ENCODE measurements at regions not wholly inside any gene's neighbourhood (a gene's known extent, or its start where the extent isn't known, plus 50 kb on each side); places are given as distances from the start of the nearest gene placed in this dataset.

DNA sequence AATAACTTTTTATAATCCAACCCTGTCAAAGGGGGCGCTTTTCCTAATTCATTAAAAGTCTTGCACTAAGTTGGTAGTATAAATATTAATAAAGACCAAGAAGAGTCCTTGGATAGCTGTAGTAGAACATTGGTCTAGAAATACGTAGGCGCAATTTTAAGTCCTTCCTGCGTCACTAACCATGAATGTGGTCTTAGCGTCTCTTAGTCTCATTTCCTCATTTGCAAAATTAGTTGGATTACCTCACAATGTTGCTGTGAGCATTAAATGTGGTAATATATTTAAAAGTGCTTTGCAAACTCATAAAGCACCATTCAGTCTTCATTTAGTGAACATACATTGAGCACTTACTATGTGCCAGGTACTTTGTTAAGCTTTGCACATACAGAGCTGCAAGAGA, 149.7 kb downstream of the AEBP2 start:
- TF ChIP-seq POLR2A (IDR thresholded peaks at IDR 0.05; ENCODE audit: low read depth, low read length) (no peak), SMC3 (IDR thresholded peaks at IDR 0.05; ENCODE audit: low read depth, low read length) (no peak), MXI1 (IDR thresholded peaks at IDR 0.05; ENCODE audit: borderline replicate concordance, low read depth, low read length) (no peak), RAD21 (IDR thresholded peaks at IDR 0.05; ENCODE audit: low read length) (no peak), MAFK (IDR thresholded peaks at IDR 0.05; ENCODE audit: low read depth, low read length) (no peak), RFX5 (IDR thresholded peaks at IDR 0.05; ENCODE audit: low read depth, low read length) (no peak), RCOR1 (IDR thresholded peaks at IDR 0.05; ENCODE audit: insufficient replicate concordance, low read length) (no peak), CEBPB (IDR thresholded peaks at IDR 0.05; ENCODE audit: low read depth, low read length) (no peak)
- TF ChIP-seq, protein P1, sequence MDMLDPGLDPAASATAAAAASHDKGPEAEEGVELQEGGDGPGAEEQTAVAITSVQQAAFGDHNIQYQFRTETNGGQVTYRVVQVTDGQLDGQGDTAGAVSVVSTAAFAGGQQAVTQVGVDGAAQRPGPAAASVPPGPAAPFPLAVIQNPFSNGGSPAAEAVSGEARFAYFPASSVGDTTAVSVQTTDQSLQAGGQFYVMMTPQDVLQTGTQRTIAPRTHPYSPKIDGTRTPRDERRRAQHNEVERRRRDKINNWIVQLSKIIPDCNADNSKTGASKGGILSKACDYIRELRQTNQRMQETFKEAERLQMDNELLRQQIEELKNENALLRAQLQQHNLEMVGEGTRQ (IDR thresholded peaks at IDR 0.05; ENCODE audit: low read depth, low read length) = no peak
- TF ChIP-seq, protein P2, sequence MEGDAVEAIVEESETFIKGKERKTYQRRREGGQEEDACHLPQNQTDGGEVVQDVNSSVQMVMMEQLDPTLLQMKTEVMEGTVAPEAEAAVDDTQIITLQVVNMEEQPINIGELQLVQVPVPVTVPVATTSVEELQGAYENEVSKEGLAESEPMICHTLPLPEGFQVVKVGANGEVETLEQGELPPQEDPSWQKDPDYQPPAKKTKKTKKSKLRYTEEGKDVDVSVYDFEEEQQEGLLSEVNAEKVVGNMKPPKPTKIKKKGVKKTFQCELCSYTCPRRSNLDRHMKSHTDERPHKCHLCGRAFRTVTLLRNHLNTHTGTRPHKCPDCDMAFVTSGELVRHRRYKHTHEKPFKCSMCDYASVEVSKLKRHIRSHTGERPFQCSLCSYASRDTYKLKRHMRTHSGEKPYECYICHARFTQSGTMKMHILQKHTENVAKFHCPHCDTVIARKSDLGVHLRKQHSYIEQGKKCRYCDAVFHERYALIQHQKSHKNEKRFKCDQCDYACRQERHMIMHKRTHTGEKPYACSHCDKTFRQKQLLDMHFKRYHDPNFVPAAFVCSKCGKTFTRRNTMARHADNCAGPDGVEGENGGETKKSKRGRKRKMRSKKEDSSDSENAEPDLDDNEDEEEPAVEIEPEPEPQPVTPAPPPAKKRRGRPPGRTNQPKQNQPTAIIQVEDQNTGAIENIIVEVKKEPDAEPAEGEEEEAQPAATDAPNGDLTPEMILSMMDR (conservative IDR thresholded peaks at IDR 0.05; ENCODE audit: low read depth, low read length) = no peak
